ENCODE measurements at regions not wholly inside any gene's neighbourhood (a gene's known extent, or its start where the extent isn't known, plus 50 kb on each side); places are given as distances from the start of the nearest gene placed in this dataset.

DNA sequence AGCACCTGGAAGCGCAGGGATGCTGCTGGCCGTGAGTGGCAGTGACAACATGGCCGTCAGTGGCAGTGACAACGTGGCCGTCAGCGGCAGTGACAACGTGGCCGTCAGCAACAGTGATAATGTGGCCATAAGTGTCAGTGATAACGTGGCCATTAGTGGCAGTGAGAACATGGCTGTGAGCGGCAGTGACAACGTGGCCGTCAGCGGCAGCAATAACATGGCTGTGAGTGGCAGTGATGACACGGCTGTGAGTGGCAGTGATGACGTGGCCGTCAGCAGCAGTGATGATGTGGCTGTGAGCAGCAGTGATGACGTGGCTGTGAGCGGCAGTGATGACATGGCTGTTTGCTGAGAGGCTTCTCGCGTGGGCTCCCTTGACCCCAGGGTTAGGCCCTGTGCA is 169.8 kb downstream of the ERMARD start:
- Mint-ChIP-seq H3K27ac (ENCODE audit: unreplicated experiment) (no peak overlapping the region), H3K36me3 (ENCODE audit: low read depth, unreplicated experiment) (no peaks in the 10 kb centered on the region), H3K27me3 (ENCODE audit: low read depth, unreplicated experiment) (peaks cover 20% of the 10 kb centered on the region), H3K4me1 (ENCODE audit: low read depth, unreplicated experiment) (no peaks in the 10 kb centered on the region), H3K4me3 (ENCODE audit: unreplicated experiment) (no peak overlapping the region), H3K9me3 (ENCODE audit: unreplicated experiment) (no peaks in the 10 kb centered on the region)
- H4K20me1 ChIP-seq (ENCODE audit: insufficient read depth, low read length) = no peaks in the 10 kb centered on the region
- no peaks in the 10 kb centered on the region for H3K27me3 ChIP-seq (ENCODE audit: insufficient read depth, low read length)
- no peak overlapping the region for H3K4me3 ChIP-seq (ENCODE audit: insufficient read depth, low read depth, low read length)
- no peak overlapping the region for H3K4me2 ChIP-seq (ENCODE audit: low read length)
- no peak for FAIRE-seq
- H3K36me3 ChIP-seq (ENCODE audit: insufficient read depth, low read length) = no peaks in the 10 kb centered on the region
- H3K9ac ChIP-seq (ENCODE audit: low read length) = no peak overlapping the region
- no peak for DNase-seq (ENCODE audit: low read depth)
- no peak overlapping the region for H3K27ac ChIP-seq (ENCODE audit: low read depth, low read length)
- H3K4me1 ChIP-seq (ENCODE audit: insufficient read depth, low read length) = no peaks in the 10 kb centered on the region
- H3K9me3 ChIP-seq (ENCODE audit: insufficient read depth, low read depth, low read length) = peaks cover 33% of the 10 kb centered on the region
- TF ChIP-seq, protein P1, sequence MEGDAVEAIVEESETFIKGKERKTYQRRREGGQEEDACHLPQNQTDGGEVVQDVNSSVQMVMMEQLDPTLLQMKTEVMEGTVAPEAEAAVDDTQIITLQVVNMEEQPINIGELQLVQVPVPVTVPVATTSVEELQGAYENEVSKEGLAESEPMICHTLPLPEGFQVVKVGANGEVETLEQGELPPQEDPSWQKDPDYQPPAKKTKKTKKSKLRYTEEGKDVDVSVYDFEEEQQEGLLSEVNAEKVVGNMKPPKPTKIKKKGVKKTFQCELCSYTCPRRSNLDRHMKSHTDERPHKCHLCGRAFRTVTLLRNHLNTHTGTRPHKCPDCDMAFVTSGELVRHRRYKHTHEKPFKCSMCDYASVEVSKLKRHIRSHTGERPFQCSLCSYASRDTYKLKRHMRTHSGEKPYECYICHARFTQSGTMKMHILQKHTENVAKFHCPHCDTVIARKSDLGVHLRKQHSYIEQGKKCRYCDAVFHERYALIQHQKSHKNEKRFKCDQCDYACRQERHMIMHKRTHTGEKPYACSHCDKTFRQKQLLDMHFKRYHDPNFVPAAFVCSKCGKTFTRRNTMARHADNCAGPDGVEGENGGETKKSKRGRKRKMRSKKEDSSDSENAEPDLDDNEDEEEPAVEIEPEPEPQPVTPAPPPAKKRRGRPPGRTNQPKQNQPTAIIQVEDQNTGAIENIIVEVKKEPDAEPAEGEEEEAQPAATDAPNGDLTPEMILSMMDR (IDR thresholded peaks at IDR 0.05; ENCODE audit: insufficient read depth, low read depth, low read length) = no peak
- no peak for TF ChIP-seq EZH2 (IDR thresholded peaks at IDR 0.05; ENCODE audit: insufficient read depth, low read length)
- no peak overlapping the region for H2AFZ ChIP-seq (ENCODE audit: low read depth, low read length)
- H3K79me2 ChIP-seq (ENCODE audit: insufficient read depth, low read length) = no peaks in the 10 kb centered on the region

DNA sequence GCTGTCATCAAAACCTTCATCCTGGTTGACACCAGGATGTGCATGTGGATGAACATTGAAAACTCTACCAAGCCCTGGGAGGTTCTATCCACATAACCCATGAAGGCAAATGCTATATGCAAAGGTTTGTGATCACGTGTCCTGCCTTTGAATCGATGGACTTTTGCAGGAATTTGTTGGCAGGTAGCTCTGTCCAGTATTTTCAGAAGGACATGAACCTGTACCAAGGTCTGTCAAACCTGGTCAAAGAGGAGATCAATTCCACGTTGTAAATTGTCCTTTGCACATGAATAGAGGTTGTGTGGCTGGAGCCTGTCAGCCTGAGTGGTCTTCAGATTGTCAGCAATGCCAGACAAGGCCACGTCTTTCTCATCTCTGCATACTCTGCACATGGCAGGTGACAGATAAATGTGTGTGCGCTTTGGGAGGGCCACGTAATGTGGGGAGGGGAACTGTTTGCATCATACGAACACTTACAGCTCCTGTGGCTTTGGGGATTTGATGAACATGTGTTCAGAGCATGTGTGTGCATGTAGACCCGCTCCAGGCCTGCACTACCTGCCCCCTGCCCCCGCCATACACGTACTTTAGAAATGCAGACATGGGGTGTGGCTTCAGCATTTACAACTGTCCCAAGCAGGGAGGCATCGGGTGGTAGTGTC is 169.1 kb downstream of the ERMARD start:
- DNase-seq (ENCODE audit: low read depth) (no peak), FAIRE-seq (no peak)
- H3K9me3 Mint-ChIP-seq (ENCODE audit: unreplicated experiment) = no peaks in the 10 kb centered on the region
- Histone ChIP-seq H3K27me3 (ENCODE audit: insufficient read depth, low read length) (no peaks in the 10 kb centered on the region), H3K79me2 (ENCODE audit: insufficient read depth, low read length) (no peaks in the 10 kb centered on the region), H3K4me3 (ENCODE audit: insufficient read depth, low read depth, low read length) (no peak overlapping the region), H3K27ac (ENCODE audit: low read depth, low read length) (no peak overlapping the region), H4K20me1 (ENCODE audit: insufficient read depth, low read length) (no peaks in the 10 kb centered on the region), H3K9me3 (ENCODE audit: insufficient read depth, low read depth, low read length) (peaks cover 29% of the 10 kb centered on the region), H3K36me3 (ENCODE audit: insufficient read depth, low read length) (no peaks in the 10 kb centered on the region), H3K4me1 (ENCODE audit: insufficient read depth, low read length) (no peaks in the 10 kb centered on the region), H2AFZ (ENCODE audit: low read depth, low read length) (no peak overlapping the region), H3K4me2 (ENCODE audit: low read length) (no peak overlapping the region), H3K9ac (ENCODE audit: low read length) (no peak overlapping the region)
- H3K36me3 Mint-ChIP-seq (ENCODE audit: low read depth, unreplicated experiment) = no peaks in the 10 kb centered on the region
- no peak overlapping the region for H3K27ac Mint-ChIP-seq (ENCODE audit: unreplicated experiment)
- TF ChIP-seq, protein P1 (IDR thresholded peaks at IDR 0.05; ENCODE audit: insufficient read depth, low read depth, low read length) = no peak
- TF ChIP-seq EZH2 (IDR thresholded peaks at IDR 0.05; ENCODE audit: insufficient read depth, low read length) = no peak
- H3K4me1 Mint-ChIP-seq (ENCODE audit: low read depth, unreplicated experiment) = no peaks in the 10 kb centered on the region
- H3K4me3 Mint-ChIP-seq (ENCODE audit: unreplicated experiment) = no peak overlapping the region
- H3K27me3 Mint-ChIP-seq (ENCODE audit: low read depth, unreplicated experiment) = peaks cover 20% of the 10 kb centered on the region

DNA sequence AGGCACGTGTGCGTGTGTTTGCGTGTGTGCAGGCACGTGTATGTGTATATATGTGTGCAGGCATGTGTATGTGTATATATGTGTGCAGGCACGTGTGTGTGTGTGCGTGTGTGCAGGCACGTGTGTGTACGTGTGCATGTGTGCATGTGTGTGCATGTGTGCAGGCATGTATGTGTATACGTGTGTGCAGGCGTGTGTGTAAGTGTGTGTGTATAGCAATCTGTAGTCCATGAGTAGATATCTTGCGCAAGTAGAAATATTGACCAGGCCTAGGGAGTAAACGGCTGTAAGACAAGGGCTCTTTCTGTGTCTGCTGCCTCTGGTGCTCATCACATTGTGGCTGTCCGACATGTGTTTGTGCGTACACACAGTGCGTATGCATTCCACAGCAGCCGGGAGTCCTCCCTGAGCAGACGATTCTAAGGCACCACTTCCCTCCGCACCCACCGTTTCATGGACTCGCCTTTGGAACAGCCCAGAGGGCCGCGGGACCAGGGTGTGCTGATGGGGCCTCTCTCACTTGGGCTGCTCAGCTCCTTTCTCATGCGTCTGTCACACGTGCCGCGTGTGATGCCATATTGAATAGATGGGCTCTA is 167.6 kb downstream of the ERMARD start:
- Mint-ChIP-seq H3K36me3 (ENCODE audit: low read depth, unreplicated experiment) (no peaks in the 10 kb centered on the region), H3K4me1 (ENCODE audit: low read depth, unreplicated experiment) (no peaks in the 10 kb centered on the region), H3K9me3 (ENCODE audit: unreplicated experiment) (no peaks in the 10 kb centered on the region), H3K4me3 (ENCODE audit: unreplicated experiment) (no peak overlapping the region), H3K27ac (ENCODE audit: unreplicated experiment) (no peak overlapping the region), H3K27me3 (ENCODE audit: low read depth, unreplicated experiment) (peaks cover 28% of the 10 kb centered on the region)
- Histone ChIP-seq H3K79me2 (ENCODE audit: insufficient read depth, low read length) (no peaks in the 10 kb centered on the region), H3K27me3 (ENCODE audit: insufficient read depth, low read length) (no peaks in the 10 kb centered on the region), H3K4me3 (ENCODE audit: insufficient read depth, low read depth, low read length) (no peak overlapping the region), H4K20me1 (ENCODE audit: insufficient read depth, low read length) (no peaks in the 10 kb centered on the region), H3K36me3 (ENCODE audit: insufficient read depth, low read length) (no peaks in the 10 kb centered on the region), H3K9me3 (ENCODE audit: insufficient read depth, low read depth, low read length) (peaks cover 29% of the 10 kb centered on the region), H2AFZ (ENCODE audit: low read depth, low read length) (no peak overlapping the region), H3K4me2 (ENCODE audit: low read length) (no peak overlapping the region), H3K9ac (ENCODE audit: low read length) (no peak overlapping the region), H3K27ac (ENCODE audit: low read depth, low read length) (no peak overlapping the region), H3K4me1 (ENCODE audit: insufficient read depth, low read length) (no peaks in the 10 kb centered on the region)
- TF ChIP-seq EZH2 (IDR thresholded peaks at IDR 0.05; ENCODE audit: insufficient read depth, low read length) = no peak
- TF ChIP-seq, protein P1 (IDR thresholded peaks at IDR 0.05; ENCODE audit: insufficient read depth, low read depth, low read length) = no peak
- FAIRE-seq = no peak
- DNase-seq (ENCODE audit: low read depth) = no peak

All from astrocyte (in vitro differentiated cells and primary cell).